Transverse colon (tissue), 4 donors: ENCODE measurements at regions not wholly inside any gene's neighbourhood (a gene's known extent, or its start where the extent isn't known, plus 50 kb on each side); places are given as distances from the start of the nearest gene placed in this dataset.

Experiments used
- CTCF ChIP-seq, 5 experiments: fragments of 200-600 bp in 3 of 5; fragments of 450-650 bp in 2 of 5; sonication (generic) in 3 of 5; IDR thresholded peaks; 1 replicate in 2 of 5; 2 replicates in 3 of 5; pipeline ENCODE4 v1.5.1; 2016 to 2017; ENCODE audit warnings: antibody characterized with exemption in 5 of 5, inconsistent platforms in 3 of 5, mild to moderate bottlenecking in 2 of 5, moderate library complexity in 1 of 5
- POLR2AphosphoS5 ChIP-seq, 3 donors: sonication (generic); formaldehyde crosslinking; IDR thresholded peaks; one replicate each; pipeline ENCODE4 v1.6.1; 2016; ENCODE audit warnings: antibody characterized with exemption in 3 of 3

GRCh38 chr5:118486647-118487225, 501.6 kb downstream of the DTWD2 start:
- TF ChIP-seq CTCF (IDR thresholded peaks at IDR 0.05) (no peak), POLR2AphosphoS5 (IDR thresholded peaks at IDR 0.05) (no peak)
